Transverse colon (tissue), 4 donors: ENCODE measurements at regions not wholly inside any gene's neighbourhood (a gene's known extent, or its start where the extent isn't known, plus 50 kb on each side); places are given as distances from the start of the nearest gene placed in this dataset.

Source experiments
- EP300 ChIP-seq: sonication (generic); formaldehyde crosslinking; IDR thresholded peaks from one replicate; pipeline ENCODE4 v1.6.1; 2017; ENCODE audit warnings: antibody characterized with exemption, low read depth
- POLR2AphosphoS5 ChIP-seq, 3 donors: sonication (generic); formaldehyde crosslinking; IDR thresholded peaks; one replicate each; pipeline ENCODE4 v1.6.1; 2016; ENCODE audit warnings: antibody characterized with exemption in 3 of 3
- TF ChIP-seq, protein P1 (sequence below), 5 experiments: fragments of 200-600 bp in 3 of 5; fragments of 450-650 bp in 2 of 5; sonication (generic) in 3 of 5; IDR thresholded peaks; 1 replicate in 2 of 5; 2 replicates in 3 of 5; pipeline ENCODE4 v1.5.1; 2016 to 2017; ENCODE audit warnings: antibody characterized with exemption in 5 of 5, inconsistent platforms in 3 of 5, mild to moderate bottlenecking in 2 of 5, moderate library complexity in 1 of 5

DNA sequence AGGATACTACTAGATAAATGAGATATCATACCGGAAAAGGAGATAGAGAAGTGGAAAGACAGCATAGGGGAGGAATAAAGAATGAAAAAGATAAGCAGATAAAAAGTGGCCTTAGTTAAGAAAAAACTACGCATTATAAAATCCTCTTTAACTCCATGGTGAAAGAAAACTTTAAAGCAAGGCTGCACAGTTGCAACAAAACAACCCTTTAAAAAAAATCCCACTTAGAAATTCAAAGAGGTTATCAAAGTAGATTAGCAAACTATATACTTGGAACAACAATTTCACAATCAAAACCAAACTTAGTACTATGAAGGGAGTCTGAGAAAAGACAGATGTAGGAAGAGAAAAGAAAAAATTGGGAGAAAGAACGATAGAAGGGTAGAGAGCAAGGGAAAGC, 133.4 kb upstream of the OSR1 start:
- TF ChIP-seq, protein P1, sequence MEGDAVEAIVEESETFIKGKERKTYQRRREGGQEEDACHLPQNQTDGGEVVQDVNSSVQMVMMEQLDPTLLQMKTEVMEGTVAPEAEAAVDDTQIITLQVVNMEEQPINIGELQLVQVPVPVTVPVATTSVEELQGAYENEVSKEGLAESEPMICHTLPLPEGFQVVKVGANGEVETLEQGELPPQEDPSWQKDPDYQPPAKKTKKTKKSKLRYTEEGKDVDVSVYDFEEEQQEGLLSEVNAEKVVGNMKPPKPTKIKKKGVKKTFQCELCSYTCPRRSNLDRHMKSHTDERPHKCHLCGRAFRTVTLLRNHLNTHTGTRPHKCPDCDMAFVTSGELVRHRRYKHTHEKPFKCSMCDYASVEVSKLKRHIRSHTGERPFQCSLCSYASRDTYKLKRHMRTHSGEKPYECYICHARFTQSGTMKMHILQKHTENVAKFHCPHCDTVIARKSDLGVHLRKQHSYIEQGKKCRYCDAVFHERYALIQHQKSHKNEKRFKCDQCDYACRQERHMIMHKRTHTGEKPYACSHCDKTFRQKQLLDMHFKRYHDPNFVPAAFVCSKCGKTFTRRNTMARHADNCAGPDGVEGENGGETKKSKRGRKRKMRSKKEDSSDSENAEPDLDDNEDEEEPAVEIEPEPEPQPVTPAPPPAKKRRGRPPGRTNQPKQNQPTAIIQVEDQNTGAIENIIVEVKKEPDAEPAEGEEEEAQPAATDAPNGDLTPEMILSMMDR (IDR thresholded peaks at IDR 0.05), result no peak
- TF ChIP-seq POLR2AphosphoS5 (IDR thresholded peaks at IDR 0.05) (no peak), EP300 (no peak)
